ENCODE measurements at regions not wholly inside any gene's neighbourhood (a gene's known extent, or its start where the extent isn't known, plus 50 kb on each side); places are given as distances from the start of the nearest gene placed in this dataset.

DNA sequence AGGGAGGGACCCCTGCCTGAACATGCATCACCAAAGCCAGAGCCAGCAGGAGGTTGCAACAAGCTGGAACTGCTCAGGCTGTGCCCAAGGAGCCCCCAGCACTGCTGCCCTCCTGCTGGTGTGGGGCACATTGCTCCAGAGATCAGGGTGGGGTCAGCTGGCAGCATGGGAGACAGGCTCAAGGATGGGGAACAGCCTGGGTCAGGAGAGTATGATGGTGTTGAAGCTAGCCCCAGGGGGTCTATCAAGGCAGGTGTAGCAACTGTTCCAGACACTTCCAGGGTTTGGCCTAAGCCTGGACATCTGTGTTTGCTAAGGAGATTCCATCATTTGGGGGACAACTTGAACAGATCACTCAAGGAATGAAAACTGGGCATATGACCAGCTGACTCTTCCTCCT, 133.1 kb downstream of the ATPSCKMT start:
- TF ChIP-seq, protein P1, sequence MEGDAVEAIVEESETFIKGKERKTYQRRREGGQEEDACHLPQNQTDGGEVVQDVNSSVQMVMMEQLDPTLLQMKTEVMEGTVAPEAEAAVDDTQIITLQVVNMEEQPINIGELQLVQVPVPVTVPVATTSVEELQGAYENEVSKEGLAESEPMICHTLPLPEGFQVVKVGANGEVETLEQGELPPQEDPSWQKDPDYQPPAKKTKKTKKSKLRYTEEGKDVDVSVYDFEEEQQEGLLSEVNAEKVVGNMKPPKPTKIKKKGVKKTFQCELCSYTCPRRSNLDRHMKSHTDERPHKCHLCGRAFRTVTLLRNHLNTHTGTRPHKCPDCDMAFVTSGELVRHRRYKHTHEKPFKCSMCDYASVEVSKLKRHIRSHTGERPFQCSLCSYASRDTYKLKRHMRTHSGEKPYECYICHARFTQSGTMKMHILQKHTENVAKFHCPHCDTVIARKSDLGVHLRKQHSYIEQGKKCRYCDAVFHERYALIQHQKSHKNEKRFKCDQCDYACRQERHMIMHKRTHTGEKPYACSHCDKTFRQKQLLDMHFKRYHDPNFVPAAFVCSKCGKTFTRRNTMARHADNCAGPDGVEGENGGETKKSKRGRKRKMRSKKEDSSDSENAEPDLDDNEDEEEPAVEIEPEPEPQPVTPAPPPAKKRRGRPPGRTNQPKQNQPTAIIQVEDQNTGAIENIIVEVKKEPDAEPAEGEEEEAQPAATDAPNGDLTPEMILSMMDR (IDR thresholded peaks at IDR 0.05) = no peak
- no peak for TF ChIP-seq EZH2 (IDR thresholded peaks at IDR 0.05; ENCODE audit: borderline replicate concordance, insufficient read depth, low read depth, low read length, poor library complexity, severe bottlenecking)

Measured in B cell (primary cell).